HEK293 (cell line): ENCODE measurements at regions not wholly inside any gene's neighbourhood (a gene's known extent, or its start where the extent isn't known, plus 50 kb on each side); places are given as distances from the start of the nearest gene placed in this dataset.

Experiments used
- CTCF ChIA-PET: fragments of 350-600 bp; formaldehyde crosslinking; extraction: SDS; loops from one replicate; lab custom pipeline; 2021; ENCODE audit warnings: antibody characterized with exemption; lab: Yijun Ruan, JAX
- POLR2A ChIA-PET: fragments of 300-600 bp; formaldehyde crosslinking; extraction: SDS; loops from one replicate; lab custom pipeline; 2020; ENCODE audit warnings: antibody characterized with exemption, inconsistent platforms; lab: Yijun Ruan, JAX
- H3K27ac ChIP-seq: fragments of 200-500 bp; sonication (Bioruptor generic); 2 replicates; pipeline ENCODE4 v1.5.1; 2014; ENCODE audit warnings: low read depth, low read length, control low read depth, inconsistent platforms; ENCODE audit errors: extremely low read depth
- H3K36me3 ChIP-seq, 2 experiments: fragments of 200-500 bp in 1 of 2; sonication (Bioruptor generic) in 1 of 2; 1 replicate in 1 of 2; 2 replicates in 1 of 2; pipeline ENCODE4 v1.5.1; 2014 to 2017; ENCODE audit warnings: inconsistent platforms in 2 of 2, low read length in 2 of 2; ENCODE audit not compliant: control insufficient read depth in 2 of 2, insufficient read depth in 1 of 2
- H3K4me1 ChIP-seq: fragments of 200-500 bp; sonication (Bioruptor generic); 2 replicates; pipeline ENCODE4 v1.5.1; 2014; ENCODE audit warnings: mild to moderate bottlenecking, low read length, inconsistent platforms; ENCODE audit not compliant: control insufficient read depth, insufficient read depth
- H3K4me3 ChIP-seq: 2 replicates; pipeline ENCODE4 v1.5.1; 2011; ENCODE audit warnings: low read depth, mild to moderate bottlenecking, control low read depth, low read length, moderate library complexity
- H3K9me3 ChIP-seq: fragments of 200-500 bp; sonication (Bioruptor generic); 2 replicates; pipeline ENCODE4 v1.5.1; 2014; ENCODE audit warnings: low read depth, low read length, inconsistent platforms; ENCODE audit not compliant: control insufficient read depth, insufficient read depth
- BCL11A ChIP-seq: fragments of 450-650 bp; formaldehyde crosslinking; IDR thresholded peaks from 2 replicates; pipeline ENCODE4 v1.5.1; 2016; ENCODE audit warnings: low read depth, missing biosample characterization, missing genetic modification characterization
- GLIS2 ChIP-seq: fragments of 450-650 bp; formaldehyde crosslinking; IDR thresholded peaks from 2 replicates; pipeline ENCODE4 v1.5.1; 2016; ENCODE audit warnings: missing biosample characterization, missing genetic modification characterization
- HIC1 ChIP-seq: fragments of 450-650 bp; formaldehyde crosslinking; IDR thresholded peaks from 2 replicates; pipeline ENCODE4 v1.5.1; 2016; ENCODE audit warnings: missing biosample characterization, missing genetic modification characterization
- KLF7 ChIP-seq: fragments of 450-650 bp; formaldehyde crosslinking; IDR thresholded peaks from 2 replicates; pipeline ENCODE4 v1.5.1; 2016; ENCODE audit warnings: missing biosample characterization, missing genetic modification characterization, borderline replicate concordance
- MZF1 ChIP-seq: fragments of 450-650 bp; formaldehyde crosslinking; IDR thresholded peaks from 2 replicates; pipeline ENCODE4 v1.5.1; 2017; ENCODE audit warnings: missing biosample characterization, missing genetic modification characterization, borderline replicate concordance
- PRDM10 ChIP-seq: fragments of 450-650 bp; formaldehyde crosslinking; IDR thresholded peaks from 2 replicates; pipeline ENCODE4 v1.5.1; 2016; ENCODE audit warnings: missing biosample characterization, missing genetic modification characterization
- ZBTB10 ChIP-seq: fragments of 450-650 bp; formaldehyde crosslinking; IDR thresholded peaks from 2 replicates; pipeline ENCODE4 v1.5.1; 2016; ENCODE audit warnings: missing biosample characterization, missing genetic modification characterization
- ZBTB21 ChIP-seq: fragments of 450-650 bp; formaldehyde crosslinking; IDR thresholded peaks from 2 replicates; pipeline ENCODE4 v1.5.1; 2017; ENCODE audit warnings: missing biosample characterization, missing genetic modification characterization
- ZBTB8A ChIP-seq: fragments of 450-650 bp; formaldehyde crosslinking; IDR thresholded peaks from 2 replicates; pipeline ENCODE4 v1.5.1; 2016; ENCODE audit warnings: missing biosample characterization, missing genetic modification characterization
- ZNF155 ChIP-seq: fragments of 450-650 bp; formaldehyde crosslinking; IDR thresholded peaks from 2 replicates; pipeline ENCODE4 v1.5.1; 2016; ENCODE audit warnings: missing biosample characterization, missing genetic modification characterization
- ZNF23 ChIP-seq: fragments of 450-650 bp; formaldehyde crosslinking; IDR thresholded peaks from 2 replicates; pipeline ENCODE4 v1.5.1; 2016; ENCODE audit warnings: missing biosample characterization, missing genetic modification characterization, borderline replicate concordance
- ZNF248 ChIP-seq: fragments of 450-650 bp; formaldehyde crosslinking; IDR thresholded peaks from 2 replicates; pipeline ENCODE4 v1.5.1; 2017; ENCODE audit warnings: missing biosample characterization, missing genetic modification characterization
- ZNF423 ChIP-seq: fragments of 450-650 bp; formaldehyde crosslinking; IDR thresholded peaks from 2 replicates; pipeline ENCODE4 v1.5.1; 2016; ENCODE audit warnings: missing biosample characterization, missing genetic modification characterization
- ZNF585B ChIP-seq: fragments of 450-650 bp; formaldehyde crosslinking; IDR thresholded peaks from 2 replicates; pipeline ENCODE4 v1.5.1; 2016; ENCODE audit warnings: missing biosample characterization, missing genetic modification characterization
- ZNF623 ChIP-seq: fragments of 450-650 bp; formaldehyde crosslinking; IDR thresholded peaks from 2 replicates; pipeline ENCODE4 v1.5.1; 2016; ENCODE audit warnings: missing biosample characterization, missing genetic modification characterization
- ZNF626 ChIP-seq: fragments of 450-650 bp; sonication (Bioruptor Pico); formaldehyde crosslinking; IDR thresholded peaks from 2 replicates; pipeline ENCODE4 v1.5.1; 2018; ENCODE audit warnings: missing biosample characterization, missing genetic modification characterization, inconsistent platforms
- ZNF654 ChIP-seq: fragments of 450-650 bp; formaldehyde crosslinking; IDR thresholded peaks from 2 replicates; pipeline ENCODE4 v1.5.1; 2016; ENCODE audit warnings: low read depth, missing biosample characterization, missing genetic modification characterization
- ZNF692 ChIP-seq: fragments of 450-650 bp; formaldehyde crosslinking; IDR thresholded peaks from 2 replicates; pipeline ENCODE4 v1.5.1; 2016; ENCODE audit warnings: missing biosample characterization, missing genetic modification characterization
- ZNF776 ChIP-seq: fragments of 450-650 bp; formaldehyde crosslinking; IDR thresholded peaks from 2 replicates; pipeline ENCODE4 v1.5.0; 2017; ENCODE audit warnings: missing biosample characterization, missing genetic modification characterization, borderline replicate concordance
- ZXDB ChIP-seq: fragments of 450-650 bp; formaldehyde crosslinking; IDR thresholded peaks from 2 replicates; pipeline ENCODE4 v1.5.1; 2016; ENCODE audit warnings: missing biosample characterization, missing genetic modification characterization

- CTCF ChIA-PET = interaction anchor here (0.6 to 1.5 kb wide), 10 partner anchors 10 to 1531 kb away, joined by 3 to 5 read pairs (median 3); no protein-coding TSS in a partner anchor
- no peaks in the 10 kb centered on the region for H3K36me3 ChIP-seq
- peak; percentile 16; the same call in 1 of the 2 replicates for TF ChIP-seq ZNF654
- TF ChIP-seq ZNF585B (tag by site-specific recombination) = no peak
- no peak for TF ChIP-seq PRDM10
- H3K4me1 ChIP-seq = no peaks in the 10 kb centered on the region
- POLR2A ChIA-PET = no interaction called here
- H3K9me3 ChIP-seq = no peaks in the 10 kb centered on the region
- H3K27ac ChIP-seq = no peak overlapping the region
- no peak overlapping the region for H3K4me3 ChIP-seq
These were observed 277.3 kb upstream of the SEMA3D start for GRCh38 chr7:85464042-85464651.

GRCh38 chr7:85462671-85463070 is 275.8 kb upstream of the SEMA3D start:
- POLR2A ChIA-PET = no interaction called here
- H3K9me3 ChIP-seq = no peaks in the 10 kb centered on the region

More at GRCh38 chr7:85462671-85463070, 275.8 kb upstream of the SEMA3D start:
- H3K4me3 ChIP-seq = no peak overlapping the region
- no peaks in the 10 kb centered on the region for H3K4me1 ChIP-seq
- no peaks in the 10 kb centered on the region for H3K36me3 ChIP-seq
- H3K27ac ChIP-seq = no peak overlapping the region
- CTCF ChIA-PET = interaction anchor here (0.5 kb wide), 2 partner anchors 20 to 184 kb away, joined by 3 read pairs; no protein-coding TSS in a partner anchor
- TF ChIP-seq ZNF692 (tag by site-specific recombination) = no peak
- TF ChIP-seq ZNF23 (tag by site-specific recombination) = no peak
- TF ChIP-seq ZBTB21 (tag by site-specific recombination) = no peak
- no peak for TF ChIP-seq ZXDB (tag by site-specific recombination)
- no peak for TF ChIP-seq HIC1 (tag by site-specific recombination)
- TF ChIP-seq ZNF248 (tag by site-specific recombination) = no peak
- no peak for TF ChIP-seq KLF7 (tag by site-specific recombination)
- no peak for TF ChIP-seq ZNF776 (tag by site-specific recombination)
- no peak for TF ChIP-seq ZNF626 (tag by site-specific recombination)
- TF ChIP-seq ZBTB10 (tag by site-specific recombination) = no peak
- TF ChIP-seq ZBTB8A (tag by site-specific recombination) = no peak
- TF ChIP-seq BCL11A (tag by site-specific recombination) = no peak
- TF ChIP-seq GLIS2 (tag by site-specific recombination) = no peak
- no peak for TF ChIP-seq MZF1
- TF ChIP-seq ZNF155 (tag by site-specific recombination) = no peak
- no peak for TF ChIP-seq ZNF423
- no peak for TF ChIP-seq ZNF623 (tag by site-specific recombination)
